NCI-H748 (cell line): ENCODE measurements at regions not wholly inside any gene's neighbourhood (a gene's known extent, or its start where the extent isn't known, plus 50 kb on each side); places are given as distances from the start of the nearest gene placed in this dataset.
"Not testable (repeated sequence)": the region's sequence is repeated elsewhere in the genome, so short reads cannot be mapped to it uniquely, and the experiment has no call there.

Source experiments
- DNase-seq: peaks from one replicate; lab custom pipeline; 2025; ENCODE audit not compliant: unreplicated experiment; lab: John Stamatoyannopoulos, UW

DNA sequence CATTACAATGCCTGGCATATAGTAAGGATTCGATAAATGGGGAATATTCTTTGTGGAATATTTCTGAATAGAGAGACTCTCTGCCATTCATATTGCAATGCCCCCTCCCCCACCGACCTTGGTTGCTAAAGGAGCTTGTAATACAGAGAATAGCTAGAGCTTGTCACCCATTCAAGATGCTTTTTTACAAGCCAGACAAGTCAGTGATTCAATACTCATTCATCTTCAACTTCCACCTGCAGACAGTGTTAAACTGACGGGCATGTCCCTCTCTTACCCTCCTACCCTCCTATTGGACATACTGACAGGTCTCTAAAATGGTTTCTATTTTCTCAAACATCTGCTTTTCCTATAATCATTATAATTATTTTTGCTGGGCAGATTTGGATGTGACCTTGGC lies 257.4 kb downstream of the KCNJ2 start:
- DNase-seq, result no peak

DNA sequence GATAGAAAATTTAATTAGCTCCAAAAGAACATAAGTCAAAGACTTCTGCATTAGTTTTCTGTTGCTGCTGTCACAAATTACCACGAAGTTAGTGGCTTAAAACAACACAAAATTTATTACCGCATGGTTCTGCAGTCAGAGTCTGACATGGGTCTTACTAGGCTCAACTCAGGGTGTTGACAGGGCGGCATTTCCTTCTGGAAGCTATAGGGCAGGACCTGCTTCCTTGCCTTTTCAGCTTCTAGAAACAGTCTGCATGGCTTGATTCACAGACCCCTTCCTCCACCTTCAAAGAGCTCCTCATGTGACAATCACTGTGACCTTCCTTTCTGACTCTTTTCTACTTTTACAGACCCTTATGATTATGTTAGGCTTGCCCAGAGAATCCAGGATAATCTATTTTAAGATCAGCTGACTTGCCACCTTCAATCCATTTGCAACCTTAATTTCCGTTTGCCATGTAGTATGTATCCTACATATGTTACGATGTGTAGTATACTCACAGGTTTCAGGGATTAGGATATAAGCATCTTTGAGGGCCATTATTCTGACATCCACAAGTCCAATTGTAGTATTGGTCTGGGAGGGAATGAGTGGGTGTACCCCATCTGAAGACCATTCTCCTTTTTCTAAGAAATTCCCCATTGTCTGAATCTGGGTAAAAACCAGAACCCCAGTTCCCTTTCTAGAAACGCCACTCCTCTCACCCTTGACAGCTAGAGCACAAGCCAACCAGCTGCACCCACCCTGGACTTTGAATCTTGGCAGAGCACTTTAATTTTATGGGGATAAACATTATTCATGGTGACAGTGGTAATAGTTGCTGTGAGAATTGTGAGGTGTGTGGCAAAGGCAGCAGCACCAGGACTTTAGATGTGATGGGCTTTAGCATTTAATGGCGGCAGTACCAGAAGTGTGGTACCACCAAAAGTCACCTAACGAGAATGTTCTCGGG lies 265.5 kb downstream of the KCNJ2 start:
- no peak for DNase-seq

DNA sequence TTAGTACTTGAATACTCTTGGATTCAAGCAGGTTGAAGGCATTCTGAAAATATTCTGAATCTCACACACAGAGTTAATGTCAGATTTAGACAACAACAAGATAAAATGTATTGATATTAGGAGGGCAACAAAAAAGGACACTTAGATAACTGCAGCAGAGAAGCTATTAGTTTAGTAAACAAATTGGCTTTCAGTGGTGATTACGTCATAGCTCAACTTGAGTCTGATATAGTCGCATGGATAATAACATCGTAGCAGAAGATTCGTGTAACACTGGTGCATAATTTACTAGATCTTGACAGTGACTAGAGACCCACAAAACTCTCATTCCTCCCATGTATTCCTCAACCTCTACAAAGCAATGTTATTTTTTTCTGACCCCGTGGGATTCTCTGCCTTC lies 268.3 kb downstream of the KCNJ2 start:
- peak; percentile 8 for DNase-seq

DNA sequence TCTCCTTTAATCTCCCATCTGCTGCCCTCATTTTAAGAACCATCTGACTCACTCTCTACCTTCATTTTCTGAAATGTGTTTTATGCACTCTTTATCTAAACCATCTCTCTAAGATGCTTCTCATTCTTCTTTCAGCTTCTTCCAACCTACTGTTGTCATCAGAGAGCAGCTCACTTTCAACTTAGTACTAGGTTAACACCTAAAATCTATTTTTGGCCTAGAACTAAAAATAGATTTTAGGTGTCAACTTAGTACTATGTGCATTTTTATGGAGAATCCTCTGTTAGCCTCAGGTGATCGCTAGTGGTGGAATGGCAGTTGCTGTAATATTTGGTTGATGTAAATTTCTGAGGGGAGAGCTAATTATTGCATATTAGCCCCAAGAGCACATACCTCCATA lies 277.1 kb downstream of the KCNJ2 start:
- DNase-seq, result no peak

DNA sequence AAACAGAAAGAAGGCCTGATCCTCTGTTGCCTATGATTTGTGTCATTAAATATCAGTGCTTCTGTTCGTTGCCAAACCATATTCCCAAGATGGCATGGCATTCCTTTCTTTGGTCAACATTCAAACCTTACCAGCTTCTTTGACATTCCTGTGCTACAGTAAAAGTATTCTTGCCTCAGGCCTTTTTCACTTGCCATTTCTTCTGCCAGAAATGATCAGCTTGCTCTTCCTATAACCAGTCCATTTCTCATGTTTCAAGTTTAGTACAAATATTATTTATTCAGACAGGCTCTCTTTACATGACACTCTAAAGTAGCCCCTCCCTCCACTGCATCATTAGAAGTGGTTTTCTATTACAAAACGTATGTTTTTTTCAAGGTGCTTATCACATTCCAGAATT lies 278.3 kb downstream of the KCNJ2 start:
- no peak for DNase-seq

DNA sequence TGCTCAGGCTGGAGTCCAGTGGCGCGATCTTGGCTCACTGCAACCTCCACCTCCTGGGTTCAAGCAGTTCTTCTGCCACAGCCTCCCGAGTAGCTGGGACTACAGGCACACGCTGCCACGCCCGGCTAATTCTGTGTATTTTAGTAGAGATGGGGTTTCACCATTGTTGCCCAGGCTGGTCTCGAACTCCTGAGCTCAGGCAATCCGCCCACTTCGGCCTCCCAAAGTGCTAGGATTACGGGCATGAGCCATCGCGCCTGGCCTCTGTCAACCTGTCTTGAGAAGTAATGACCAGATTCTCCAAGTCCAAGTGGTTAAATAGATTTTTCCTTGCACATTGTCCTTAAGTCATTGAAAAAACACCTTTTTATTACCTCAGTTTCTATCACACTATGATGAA lies 283.7 kb downstream of the KCNJ2 start:
- not testable (repeated sequence) for DNase-seq

DNA sequence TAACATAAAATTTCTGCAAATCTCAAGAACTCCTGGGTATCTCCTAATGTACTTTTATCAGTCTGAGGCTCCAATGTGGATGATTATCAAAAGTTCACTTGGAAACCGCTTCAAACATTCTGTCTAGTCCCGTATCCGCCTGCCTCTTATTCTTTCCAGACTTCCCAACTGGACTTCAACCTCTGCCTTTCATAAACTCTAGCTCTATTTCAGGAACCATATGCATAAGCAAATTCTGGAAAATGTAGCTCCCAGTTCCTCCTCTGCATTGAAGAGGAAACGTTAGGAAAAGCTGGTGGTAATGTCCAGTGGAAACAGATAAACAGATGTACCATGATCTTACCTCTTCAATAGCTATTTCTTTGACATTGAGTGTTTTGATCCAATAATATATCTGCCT lies 285.0 kb downstream of the KCNJ2 start:
- no peak for DNase-seq

DNA sequence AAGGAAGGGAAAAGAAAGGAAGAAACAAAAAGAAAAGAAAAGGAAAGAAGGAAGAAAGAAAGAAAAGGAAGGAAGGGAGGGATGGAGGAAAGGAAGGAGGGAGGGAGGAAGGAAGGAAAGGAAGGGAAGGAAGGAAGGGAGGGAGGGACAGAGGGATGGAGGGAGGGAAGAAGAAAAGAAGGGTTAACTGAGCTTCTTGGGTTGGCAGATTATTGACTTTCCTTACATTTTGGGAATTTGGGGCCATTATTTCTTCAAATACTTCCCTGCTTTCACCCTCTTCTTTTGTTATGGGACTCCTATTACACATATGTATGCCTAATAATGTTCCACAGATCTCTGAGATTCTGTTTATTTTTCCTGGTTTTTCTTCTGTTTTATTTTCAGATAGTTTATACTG lies 285.6 kb downstream of the KCNJ2 start:
- DNase-seq, result no peak

DNA sequence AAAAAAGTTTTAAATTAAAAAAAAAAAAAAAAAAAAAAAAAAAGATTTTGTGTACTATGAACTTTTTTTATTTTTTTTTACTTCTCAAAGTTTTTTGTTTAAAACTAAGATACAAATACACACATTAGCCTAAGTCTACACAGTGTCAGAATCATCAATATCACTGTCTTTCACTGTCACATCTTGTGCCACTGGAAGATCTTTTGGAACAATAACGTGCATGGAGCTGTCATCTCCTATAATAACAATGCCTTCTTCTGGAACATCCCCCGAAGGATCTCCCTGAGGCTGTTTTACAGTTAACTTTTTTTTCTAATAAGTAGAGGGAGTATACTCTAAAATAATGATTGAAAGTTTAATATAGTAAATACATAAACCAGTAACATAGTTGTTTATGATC lies 295.7 kb downstream of the KCNJ2 start:
- DNase-seq, result no peak

DNA sequence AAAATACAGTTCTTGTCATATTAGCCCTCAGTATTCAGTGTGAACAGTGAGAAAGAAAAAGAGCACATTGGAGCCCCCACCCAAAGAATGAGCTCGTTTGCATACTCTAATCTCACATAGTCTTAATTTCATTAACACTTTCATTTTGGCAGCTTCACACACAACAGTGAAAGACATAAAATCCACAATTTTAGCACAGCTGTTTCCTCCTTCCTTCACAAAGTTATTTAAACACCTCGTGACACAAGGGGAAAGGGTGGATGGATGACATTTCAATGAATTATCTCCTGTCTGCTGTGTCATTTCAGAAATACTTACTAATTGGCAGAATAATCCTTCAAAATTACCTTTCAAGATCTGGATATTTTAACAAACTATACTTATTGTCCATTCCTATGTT lies 299.3 kb downstream of the KCNJ2 start:
- no peak for DNase-seq

DNA sequence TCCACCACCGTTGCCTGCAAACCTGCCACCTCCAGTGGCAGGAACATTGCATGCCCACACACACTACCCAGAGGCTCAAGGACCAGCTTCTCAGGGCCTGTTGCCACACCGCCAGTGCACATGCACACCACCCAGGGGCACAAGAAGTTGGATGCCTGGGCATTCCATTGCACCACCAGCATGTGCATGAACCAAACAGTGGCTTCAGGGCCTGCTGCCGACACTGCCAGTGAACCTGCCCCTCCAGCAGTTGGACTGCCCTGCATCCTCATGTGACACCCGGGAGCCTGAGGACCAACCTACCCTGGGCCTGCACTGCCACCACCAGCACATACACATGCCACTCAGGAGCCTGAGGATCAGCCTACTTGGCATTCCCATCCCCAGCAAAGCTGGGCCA lies 303.7 kb downstream of the KCNJ2 start:
- DNase-seq, result no peak

DNA sequence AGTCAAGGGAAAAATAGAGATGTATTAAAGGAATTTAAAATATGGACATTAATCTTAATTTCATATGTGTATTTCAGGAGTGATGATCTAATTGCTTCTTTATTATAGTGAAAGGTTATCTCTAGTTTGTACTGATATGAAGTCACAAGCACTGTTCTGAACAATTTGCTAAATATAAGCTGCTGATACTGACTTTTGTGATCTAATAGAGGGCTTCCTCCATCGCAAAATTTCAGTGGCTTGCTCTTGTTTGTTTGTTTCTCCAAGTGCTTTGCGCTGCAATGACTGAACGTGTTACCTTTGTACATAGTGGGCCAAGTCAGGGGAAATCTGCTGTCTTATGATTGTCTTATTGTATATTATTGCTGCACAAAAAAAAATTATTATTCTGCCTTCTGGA lies 307.0 kb downstream of the KCNJ2 start:
- DNase-seq, result no peak

DNA sequence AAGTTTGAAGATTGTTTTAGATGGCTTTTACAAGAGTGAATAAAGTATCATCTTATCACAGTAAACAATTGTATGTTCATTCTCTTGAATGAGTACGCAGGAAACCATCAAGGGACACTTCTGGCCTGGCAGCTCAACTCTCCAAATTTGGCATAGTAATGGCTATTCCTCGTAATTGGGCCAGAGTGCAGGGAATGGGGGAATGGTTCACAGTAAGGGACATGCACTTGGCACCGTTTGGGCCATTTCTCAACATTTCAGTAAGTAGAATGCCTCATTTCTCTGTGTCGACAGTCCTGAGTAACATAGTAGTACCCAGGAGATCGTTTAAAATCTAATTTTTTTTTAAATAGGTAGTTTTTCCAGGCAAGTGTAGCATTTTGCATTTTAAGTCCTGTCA lies 309.6 kb downstream of the KCNJ2 start:
- DNase-seq, result no peak

DNA sequence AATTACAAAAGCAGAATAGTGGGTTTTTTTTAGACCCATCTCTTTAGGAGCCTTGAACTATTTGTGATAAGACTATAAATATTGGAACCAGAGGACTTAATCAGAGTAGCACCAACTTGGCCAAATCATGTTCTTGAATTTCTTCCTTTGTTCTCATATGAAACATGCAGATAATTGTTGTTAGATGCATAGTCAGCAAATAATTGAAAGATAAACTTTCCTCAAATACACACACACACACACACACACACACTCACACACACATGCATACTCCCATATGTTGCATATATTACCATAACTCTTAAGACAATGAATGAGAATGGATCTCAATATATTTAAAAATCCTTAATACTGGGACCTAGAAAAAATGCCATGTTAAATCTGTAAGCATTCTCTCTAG lies 310.4 kb downstream of the KCNJ2 start:
- DNase-seq, result no peak

DNA sequence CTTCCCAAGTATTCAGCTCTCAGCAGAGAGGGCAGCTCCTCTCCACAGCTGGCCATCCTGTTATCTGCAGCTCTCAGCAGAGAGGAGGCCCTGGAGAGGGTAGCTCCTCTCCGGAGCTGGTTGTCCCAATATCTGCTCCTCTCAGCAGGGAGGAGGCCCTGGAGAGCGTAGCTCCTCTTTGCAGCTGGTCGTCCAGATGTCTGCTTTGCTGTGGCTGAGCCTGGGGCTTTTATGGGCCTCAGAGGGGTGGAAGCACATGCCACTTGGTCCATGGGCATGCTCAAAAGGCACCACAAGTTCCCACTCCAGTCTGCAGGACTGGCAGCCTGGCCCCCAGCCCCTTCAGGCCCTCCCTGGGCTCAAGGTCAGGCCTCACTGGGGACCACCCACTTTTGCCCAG lies 314.3 kb downstream of the KCNJ2 start:
- no peak for DNase-seq

DNA sequence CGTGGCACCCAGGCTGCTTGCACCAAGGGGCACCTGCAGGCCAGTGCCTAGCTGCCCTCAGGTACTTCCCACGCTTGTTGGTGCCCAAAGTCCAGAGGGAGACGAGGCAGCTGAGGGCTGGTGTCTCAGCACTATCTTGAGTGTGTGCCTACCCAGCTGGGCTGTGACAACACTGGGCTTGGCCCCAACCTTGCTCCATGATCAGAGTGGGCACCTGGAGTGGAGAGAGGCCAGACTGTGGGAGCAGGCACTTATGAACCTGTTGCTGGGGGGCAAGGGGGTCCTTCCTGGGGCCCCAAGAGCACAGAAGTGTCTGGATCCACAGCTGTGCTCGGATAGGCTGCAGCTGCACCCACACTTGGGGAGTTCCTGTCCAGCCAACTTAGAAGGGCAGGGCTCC lies 314.7 kb downstream of the KCNJ2 start:
- DNase-seq, result no peak

DNA sequence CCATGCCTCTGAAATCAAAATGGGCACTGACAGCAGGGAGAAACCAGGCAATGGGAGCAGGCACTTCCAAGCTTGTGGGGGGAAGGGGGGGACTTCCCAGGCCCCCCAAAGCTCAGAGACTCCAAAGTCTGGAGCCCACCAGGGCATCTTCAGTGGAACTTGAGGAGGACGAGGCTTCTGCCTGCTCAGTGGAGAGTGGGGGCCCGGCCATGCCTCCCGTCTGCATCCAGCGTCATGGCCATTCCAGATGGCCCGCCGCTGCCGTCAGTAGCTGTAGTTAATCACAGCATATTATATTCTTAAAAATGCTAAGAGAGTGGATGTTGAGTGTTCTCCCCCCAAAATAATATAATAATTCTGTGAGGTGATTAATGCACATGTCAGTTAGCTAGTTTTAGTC lies 315.2 kb downstream of the KCNJ2 start:
- DNase-seq, result no peak

DNA sequence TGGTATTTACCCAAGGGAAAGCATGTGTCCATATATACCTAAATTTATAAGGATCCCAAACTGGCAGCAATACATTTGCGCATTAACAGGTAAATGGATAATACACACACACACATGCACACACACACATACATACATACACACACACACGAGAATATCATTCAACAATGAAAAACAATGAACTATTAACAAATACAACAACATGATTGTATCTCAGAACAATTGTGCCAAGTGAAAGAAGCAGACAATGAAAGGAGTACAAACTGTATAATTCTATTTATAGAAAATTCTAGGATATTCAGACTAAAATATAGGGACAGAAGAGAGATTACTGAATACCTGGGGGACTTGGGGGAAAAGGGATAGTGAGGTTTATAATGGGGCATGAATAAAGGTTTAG lies 323.0 kb downstream of the KCNJ2 start:
- DNase-seq, result no peak

DNA sequence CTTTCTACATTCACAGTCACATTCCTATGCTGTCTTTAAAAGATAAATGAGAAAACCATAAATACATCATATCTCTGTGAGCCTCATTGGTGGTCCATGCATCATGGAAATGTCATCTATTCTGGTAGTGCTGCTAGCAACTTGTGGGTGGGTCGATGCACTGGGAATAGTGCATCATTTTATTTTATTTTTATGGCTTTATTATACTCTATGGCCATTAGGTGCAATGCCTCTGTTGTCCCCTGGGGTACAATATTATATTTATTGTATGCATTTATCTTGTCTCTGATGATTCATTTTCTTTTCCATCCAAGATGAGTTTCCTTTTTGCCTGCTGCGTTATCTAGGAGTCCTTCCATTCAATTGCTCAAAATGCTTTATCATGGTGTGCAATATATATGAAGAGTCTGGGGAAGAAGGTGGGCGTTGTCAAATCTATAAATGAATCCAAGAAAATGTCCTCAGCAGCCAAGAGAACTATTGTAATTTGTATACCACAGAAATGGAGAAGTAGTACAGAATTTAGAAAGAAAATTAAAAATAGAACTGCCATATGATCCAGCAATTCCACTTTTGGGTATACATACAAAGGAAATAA lies 324.0 kb downstream of the KCNJ2 start:
- DNase-seq, result no peak

DNA sequence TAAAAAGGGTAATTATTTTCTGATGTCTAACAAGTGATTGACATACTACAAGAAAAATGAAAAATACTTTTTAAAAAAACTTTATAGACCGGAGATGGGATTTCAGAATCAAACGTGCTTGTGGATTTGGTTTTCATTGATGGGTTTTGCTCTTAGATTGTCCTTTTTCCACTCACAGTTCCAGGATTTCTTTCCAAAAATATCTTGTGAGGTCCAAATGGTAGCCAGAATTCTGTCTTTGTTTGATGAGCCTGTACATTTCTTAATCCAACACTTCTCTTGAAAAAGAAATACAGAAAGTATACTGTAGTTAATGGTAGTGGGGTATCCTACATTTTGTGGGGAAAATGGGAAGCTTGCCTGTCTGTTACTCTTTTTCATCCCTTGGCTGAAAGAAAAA lies 329.3 kb downstream of the KCNJ2 start:
- no peak for DNase-seq

DNA sequence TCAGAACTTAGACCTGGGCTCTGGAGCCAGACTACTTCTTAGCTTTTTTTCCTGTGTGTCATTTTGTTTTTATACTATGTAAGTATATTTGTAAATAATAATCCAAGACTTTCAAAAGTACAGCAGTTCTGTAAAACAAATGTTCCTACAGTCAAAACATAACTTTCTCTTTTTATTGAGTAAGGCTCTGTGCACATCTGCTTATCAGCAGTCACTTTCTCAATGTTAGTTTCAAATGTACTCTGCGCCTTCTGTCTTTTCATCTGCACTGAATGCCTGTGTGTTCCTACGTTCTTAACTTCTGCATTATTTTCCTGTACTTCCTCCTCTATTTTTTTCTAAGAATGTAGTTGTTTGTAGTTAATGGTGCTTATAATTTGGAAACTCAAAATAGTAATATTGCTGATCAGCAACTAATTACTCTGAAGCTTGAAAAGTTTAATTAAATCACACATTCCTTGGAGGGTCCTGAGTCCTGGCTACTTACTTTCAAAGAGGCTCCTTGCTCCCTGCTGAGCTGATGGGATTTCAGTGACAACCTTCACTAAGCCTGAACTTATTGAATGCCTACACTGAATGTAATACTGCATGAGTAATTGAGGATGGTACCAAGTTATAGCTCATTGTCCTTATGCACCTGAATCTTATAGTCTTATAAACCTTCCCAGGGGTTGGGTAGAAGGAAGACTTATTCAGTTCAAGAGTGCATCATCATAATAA lies 329.9 kb downstream of the KCNJ2 start:
- no peak for DNase-seq

DNA sequence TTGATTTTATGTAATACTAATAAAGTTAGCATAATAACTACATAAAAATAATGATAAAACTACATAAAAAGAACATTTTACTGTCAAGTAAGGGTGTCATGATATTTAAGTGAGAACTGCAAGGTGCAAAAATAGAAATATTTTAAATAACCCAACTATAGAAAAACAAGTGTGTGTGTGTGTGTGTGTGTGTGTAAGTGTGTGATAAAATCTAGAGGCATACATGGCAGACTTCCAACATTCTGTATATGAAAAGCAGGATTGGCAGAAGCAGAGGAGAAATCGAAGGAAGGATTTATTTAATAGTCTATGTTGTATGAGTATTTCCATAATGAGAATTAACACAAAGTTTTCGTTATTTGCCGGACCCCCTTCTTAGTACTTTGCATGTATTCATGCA lies 334.1 kb downstream of the KCNJ2 start:
- no peak for DNase-seq
